Prostate gland (tissue), 2 donors: ENCODE measurements at regions not wholly inside any gene's neighbourhood (a gene's known extent, or its start where the extent isn't known, plus 50 kb on each side); places are given as distances from the start of the nearest gene placed in this dataset.

Experiments
- DNase-seq: peaks from one replicate; pipeline ENCODE4 v3.0.0-alpha.2; 2019; ENCODE audit warnings: low spot score
- H3K27ac ChIP-seq, 2 donors: fragments of 200-600 bp; sonication (generic); 2 replicates each; pipeline ENCODE4 v1.5.1; 2017 to 2019
- H3K27me3 ChIP-seq: fragments of 200-600 bp; sonication (generic); replicated peaks from 2 replicates; pipeline ENCODE4 v1.5.1; 2019; ENCODE audit not compliant: insufficient read depth
- H3K36me3 ChIP-seq, 2 donors: fragments of 200-600 bp; sonication (generic); 1 replicate in 1 of 2; 2 replicates in 1 of 2; pipeline versions ENCODE4 v1.5.1 to v1.8.1; 2017 to 2019
- H3K4me1 ChIP-seq: fragments of 200-600 bp; sonication (generic); replicated peaks from 2 replicates; pipeline ENCODE4 v1.5.1; 2019
- H3K4me3 ChIP-seq, 2 donors: fragments of 200-600 bp; sonication (generic); 2 replicates each; pipeline ENCODE4 v1.5.1; 2017 to 2019
- H3K9me3 ChIP-seq: fragments of 200-600 bp; sonication (generic); 2 replicates; pipeline ENCODE4 v1.5.1; 2017
- CTCF ChIP-seq, 4 experiments: fragments of 200-600 bp in 2 of 4; fragments of 450-650 bp in 2 of 4; sonication (generic) in 2 of 4; IDR thresholded peaks; 1 replicate in 3 of 4; 2 replicates in 1 of 4; pipeline ENCODE4 v1.5.1; 2016 to 2019; ENCODE audit warnings: antibody characterized with exemption in 4 of 4, mild to moderate bottlenecking in 2 of 4, moderate library complexity in 2 of 4
- POLR2A ChIP-seq: fragments of 450-650 bp; IDR thresholded peaks from one replicate; pipeline ENCODE4 v1.6.1; 2016; ENCODE audit warnings: antibody characterized with exemption, mild to moderate bottlenecking
- POLR2AphosphoS5 ChIP-seq: sonication (generic); formaldehyde crosslinking; IDR thresholded peaks from one replicate; pipeline ENCODE4 v1.6.1; 2017; ENCODE audit warnings: antibody characterized with exemption
- WGBS: methylation state at CpG from one replicate; pipeline ENCODE4 v1.1.5; 2018; 5-methylcytosine and 5-hydroxymethylcytosine counted together
- intact Hi-C: fragments of 100-400 bp; cut with DNase I; formaldehyde crosslinking; loops from one replicate; pipeline ENCODE4 v1.14.2; 2022

DNA sequence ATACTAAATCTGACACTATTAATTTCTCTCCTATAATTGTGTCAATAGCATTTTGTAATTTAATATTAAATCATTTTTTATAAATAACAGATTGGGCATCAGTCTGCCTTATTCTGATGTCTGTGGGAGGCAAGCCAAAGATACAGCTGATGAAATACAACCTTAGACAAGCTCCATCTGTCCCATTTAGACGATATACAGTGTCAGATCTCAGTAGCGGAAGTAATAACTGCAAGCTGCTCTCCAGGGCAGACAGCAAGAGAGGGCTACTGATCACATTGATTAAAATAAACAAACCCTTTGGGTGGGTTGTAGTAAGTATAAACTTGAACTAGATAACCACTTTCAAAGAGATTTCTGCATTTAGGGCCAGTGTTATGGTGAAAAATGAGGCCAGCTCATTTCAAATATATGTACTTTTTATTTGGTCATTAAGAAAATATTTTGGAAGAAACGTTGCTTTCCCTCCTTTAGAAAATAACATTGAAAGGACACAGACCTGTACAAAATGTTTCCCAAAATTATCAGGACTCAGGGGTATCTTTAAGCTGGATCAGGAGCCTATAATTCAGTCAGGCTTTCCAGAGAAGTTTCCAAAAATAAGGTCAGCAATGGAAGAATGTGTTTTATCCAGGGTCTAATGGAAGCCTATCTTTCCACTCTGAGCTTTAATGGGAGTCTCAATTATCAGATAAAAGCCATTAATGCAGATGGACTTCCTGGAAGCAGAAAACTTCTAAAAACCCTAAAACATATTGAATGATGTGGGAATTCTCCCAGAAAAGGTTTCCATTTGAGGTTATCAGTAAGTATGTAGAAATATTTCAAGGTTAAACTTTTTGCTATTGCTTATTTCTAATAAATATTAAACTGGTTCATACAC is 1028.8 kb upstream of the IGFBP7 start:
- no peaks in the 10 kb centered on the region for H3K27me3 ChIP-seq
- no peak overlapping the region for H3K27ac ChIP-seq
- H3K4me3 ChIP-seq: no peak overlapping the region
- TF ChIP-seq POLR2A: no peak
- no peak for TF ChIP-seq CTCF (IDR thresholded peaks at IDR 0.05)
- TF ChIP-seq POLR2AphosphoS5: no peak
- no peaks in the 10 kb centered on the region for H3K9me3 ChIP-seq
- 54% methylated on average over 3 of the region's 3 CpGs for WGBS
- no peaks in the 10 kb centered on the region for H3K4me1 ChIP-seq
- H3K36me3 ChIP-seq: no peaks in the 10 kb centered on the region
- intact Hi-C loops: no loop called here
- no peak for DNase-seq

GRCh38 chr4:58136604-58137003 is 1026.4 kb upstream of the IGFBP7 start:
- intact Hi-C loops: no loop called here
- no peak for TF ChIP-seq POLR2AphosphoS5
- TF ChIP-seq POLR2A: no peak
- no peak for TF ChIP-seq CTCF (IDR thresholded peaks at IDR 0.05)
- H3K4me1 ChIP-seq: no peaks in the 10 kb centered on the region
- no peaks in the 10 kb centered on the region for H3K27me3 ChIP-seq
- H3K27ac ChIP-seq: no peak overlapping the region
- H3K9me3 ChIP-seq: no peaks in the 10 kb centered on the region
- H3K4me3 ChIP-seq: no peak overlapping the region
- WGBS: 78% methylated on average over 5 of the region's 5 CpGs
- DNase-seq: no peak
- H3K36me3 ChIP-seq: no peaks in the 10 kb centered on the region

- 88% methylated on average over 1 of the region's 1 CpG for WGBS
- no peak for TF ChIP-seq POLR2A
- no peak for TF ChIP-seq POLR2AphosphoS5
- TF ChIP-seq CTCF (IDR thresholded peaks at IDR 0.05): no peak
Measured at GRCh38 chr4:58127680-58128079, 1017.5 kb upstream of the IGFBP7 start.

DNA sequence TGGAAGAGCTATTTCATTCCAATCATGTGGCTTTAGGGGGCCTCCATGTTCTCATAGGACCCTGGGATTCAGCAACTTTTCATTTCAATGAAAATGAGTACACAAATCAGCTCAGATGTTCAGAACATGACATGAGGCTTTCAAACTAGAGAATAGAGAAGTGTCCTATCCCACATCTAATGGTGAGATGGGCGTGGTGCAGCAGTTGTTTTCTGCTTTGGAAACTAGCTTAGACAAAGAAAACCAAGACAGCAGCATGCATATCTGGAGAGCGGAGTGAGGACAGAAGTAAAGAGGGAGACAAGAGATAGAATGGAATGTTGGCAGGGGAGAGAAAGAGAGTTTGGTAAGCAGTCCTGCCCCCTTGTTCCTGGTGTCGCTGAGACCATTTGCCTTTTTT is 1009.1 kb upstream of the IGFBP7 start:
- 90% methylated on average over 3 of the region's 3 CpGs for WGBS
- no peak for DNase-seq
- H3K9me3 ChIP-seq: no peaks in the 10 kb centered on the region
- no peaks in the 10 kb centered on the region for H3K27me3 ChIP-seq
- H3K4me3 ChIP-seq: no peak overlapping the region
- intact Hi-C loops: no loop called here
- H3K4me1 ChIP-seq: no peaks in the 10 kb centered on the region
- no peaks in the 10 kb centered on the region for H3K36me3 ChIP-seq
- H3K27ac ChIP-seq: no peak overlapping the region
- TF ChIP-seq POLR2AphosphoS5 (no peak), CTCF (IDR thresholded peaks at IDR 0.05) (no peak), POLR2A (no peak)

More at GRCh38 chr4:58127680-58128079, 1017.5 kb upstream of the IGFBP7 start:
- Histone ChIP-seq H3K36me3 (no peaks in the 10 kb centered on the region), H3K4me3 (no peak overlapping the region), H3K27me3 (no peaks in the 10 kb centered on the region), H3K27ac (no peak overlapping the region), H3K4me1 (no peaks in the 10 kb centered on the region), H3K9me3 (no peaks in the 10 kb centered on the region)
- no peak for DNase-seq
- intact Hi-C loops: no loop called here

- H3K9me3 ChIP-seq: no peaks in the 10 kb centered on the region
- TF ChIP-seq POLR2A: no peak
- no peak for TF ChIP-seq POLR2AphosphoS5
- TF ChIP-seq CTCF (IDR thresholded peaks at IDR 0.05): no peak
- H3K27ac ChIP-seq: no peak overlapping the region
- intact Hi-C loops: no loop called here
- DNase-seq: no peak
- H3K36me3 ChIP-seq: no peaks in the 10 kb centered on the region
- no peak overlapping the region for H3K4me3 ChIP-seq
- H3K4me1 ChIP-seq: no peaks in the 10 kb centered on the region
- H3K27me3 ChIP-seq: no peaks in the 10 kb centered on the region
- 56% methylated on average over 2 of the region's 2 CpGs for WGBS
Measured at GRCh38 chr4:58113126-58113525, 1002.9 kb upstream of the IGFBP7 start.
